GM18520 (cell line): ENCODE measurements at regions not wholly inside any gene's neighbourhood (a gene's known extent, or its start where the extent isn't known, plus 50 kb on each side); places are given as distances from the start of the nearest gene placed in this dataset.

Source experiments
- ATAC-seq: cut with Tn5 transposase; IDR thresholded peaks from one replicate; pipeline ENCODE4 v1.9.1; 2021; ENCODE audit not compliant: unreplicated experiment

GRCh38 chr15:97730315-97730714, 230.2 kb upstream of the ARRDC4 start:
- no peak for ATAC-seq

- no peak for ATAC-seq
These were observed 228.6 kb upstream of the ARRDC4 start for GRCh38 chr15:97731859-97732258.

- ATAC-seq, result no peak
These were observed 227.1 kb upstream of the ARRDC4 start for GRCh38 chr15:97733373-97733772.

- no peak for ATAC-seq
These were observed 223.8 kb upstream of the ARRDC4 start for GRCh38 chr15:97736748-97737147.

GRCh38 chr15:97745481-97746071, 214.9 kb upstream of the ARRDC4 start:
- no peak for ATAC-seq

GRCh38 chr15:97747342-97747741, 213.2 kb upstream of the ARRDC4 start:
- ATAC-seq, result no peak

GRCh38 chr15:97748576-97748975, 211.9 kb upstream of the ARRDC4 start:
- no peak for ATAC-seq

- no peak for ATAC-seq
These were observed 210.4 kb upstream of the ARRDC4 start for GRCh38 chr15:97750060-97750459.

GRCh38 chr15:97755726-97756125, 204.8 kb upstream of the ARRDC4 start:
- ATAC-seq, result no peak

GRCh38 chr15:97759363-97759762, 201.1 kb upstream of the ARRDC4 start:
- no peak for ATAC-seq

GRCh38 chr15:97761110-97761509, 199.4 kb upstream of the ARRDC4 start:
- ATAC-seq, result no peak

- ATAC-seq, result no peak
These were observed 177.3 kb upstream of the ARRDC4 start for GRCh38 chr15:97783240-97783639.

GRCh38 chr15:97786741-97787140, 173.8 kb upstream of the ARRDC4 start:
- no peak for ATAC-seq

GRCh38 chr15:97790180-97790579, 170.3 kb upstream of the ARRDC4 start:
- no peak for ATAC-seq

- no peak for ATAC-seq
These were observed 168.4 kb upstream of the ARRDC4 start for GRCh38 chr15:97791824-97792792.

GRCh38 chr15:97804950-97805349, 155.6 kb upstream of the ARRDC4 start:
- no peak for ATAC-seq

GRCh38 chr15:97806766-97807165, 153.7 kb upstream of the ARRDC4 start:
- ATAC-seq, result no peak

GRCh38 chr15:97815835-97816234, 144.7 kb upstream of the ARRDC4 start:
- ATAC-seq, result no peak

- no peak for ATAC-seq
These were observed 143.1 kb upstream of the ARRDC4 start for GRCh38 chr15:97817276-97817890.

GRCh38 chr15:97836003-97836402, 124.5 kb upstream of the ARRDC4 start:
- ATAC-seq, result no peak

GRCh38 chr15:97837896-97838295, 122.6 kb upstream of the ARRDC4 start:
- ATAC-seq, result no peak
